ENCODE measurements at regions not wholly inside any gene's neighbourhood (a gene's known extent, or its start where the extent isn't known, plus 50 kb on each side); places are given as distances from the start of the nearest gene placed in this dataset.

GRCh38 chr14:47935332-47935731 is 259.9 kb upstream of the MDGA2 start:
- peaks cover 6% of the 10 kb centered on the region; the same call in 1 of the 2 replicates for H3K4me1 ChIP-seq (ENCODE audit: insufficient read depth, low read length)

GRCh38 chr14:47929334-47929733 is 253.9 kb upstream of the MDGA2 start:
- TF ChIP-seq EZH2phosphoT487 (IDR thresholded peaks at IDR 0.05; ENCODE audit: borderline replicate concordance, low read length): no peak
- TF ChIP-seq EZH2 (IDR thresholded peaks at IDR 0.05; ENCODE audit: low read length, unreplicated experiment): no peak
- TF ChIP-seq CTCF (conservative IDR thresholded peaks at IDR 0.05; ENCODE audit: low read depth, low read length): no peak
- POLR2A ChIA-PET (ENCODE audit: unreplicated experiment): no interaction called here
- H3K27me3 ChIP-seq (ENCODE audit: low read length): peaks cover 14% of the 10 kb centered on the region
- ATAC-seq (no peak), DNase-seq (no peak)
- CTCF ChIA-PET: no interaction called here
- H4K20me1 ChIP-seq (ENCODE audit: low read length): no peaks in the 10 kb centered on the region
- BruUV-seq (replicated peaks): no TSS peak
- no peak overlapping the region for H3K9ac ChIP-seq (ENCODE audit: low read length)
- no peaks in the 10 kb centered on the region for H3K79me2 ChIP-seq (ENCODE audit: low read length)
- no peaks in the 10 kb centered on the region for H3K4me1 ChIP-seq (ENCODE audit: insufficient read depth, low read length)
- H3K9me3 ChIP-seq (ENCODE audit: low read length): no peaks in the 10 kb centered on the region
- intact Hi-C loops (cut with micrococcal nuclease): no loop called here
- no peak overlapping the region for H3K4me2 ChIP-seq (ENCODE audit: low read length)
- no peak overlapping the region for H2AFZ ChIP-seq (ENCODE audit: low read length)
- H3F3A ChIP-seq (ENCODE audit: low read length, unreplicated experiment): no peaks in the 10 kb centered on the region
- no peak overlapping the region for H3K27ac ChIP-seq (ENCODE audit: low read length)
- H3K36me3 ChIP-seq (ENCODE audit: low read depth, low read length): no peaks in the 10 kb centered on the region
- no peaks in the 10 kb centered on the region for H3K9me2 ChIP-seq (replicated peaks; ENCODE audit: low read length)
- H3K4me3 ChIP-seq (ENCODE audit: low read length): no peak overlapping the region

More at GRCh38 chr14:47935332-47935731, 259.9 kb upstream of the MDGA2 start:
- ChIA-PET POLR2A (ENCODE audit: unreplicated experiment) (no interaction called here), CTCF (no interaction called here)
- ATAC-seq (no peak), DNase-seq (no peak)
- no TSS peak for BruUV-seq (replicated peaks)
- no peaks in the 10 kb centered on the region for H3F3A ChIP-seq (ENCODE audit: low read length, unreplicated experiment)
- intact Hi-C loops (cut with micrococcal nuclease): no loop called here
- H3K79me2 ChIP-seq (ENCODE audit: low read length): no peaks in the 10 kb centered on the region
- peaks cover 17% of the 10 kb centered on the region for H3K27me3 ChIP-seq (ENCODE audit: low read length)
- H3K36me3 ChIP-seq (ENCODE audit: low read depth, low read length): no peaks in the 10 kb centered on the region
- no peak for TF ChIP-seq EZH2 (IDR thresholded peaks at IDR 0.05; ENCODE audit: low read length, unreplicated experiment)
- TF ChIP-seq EZH2phosphoT487 (IDR thresholded peaks at IDR 0.05; ENCODE audit: borderline replicate concordance, low read length): no peak
- no peak for TF ChIP-seq CTCF (conservative IDR thresholded peaks at IDR 0.05; ENCODE audit: low read depth, low read length)
- H3K4me2 ChIP-seq (ENCODE audit: low read length): no peak overlapping the region
- no peak overlapping the region for H3K27ac ChIP-seq (ENCODE audit: low read length)
- no peaks in the 10 kb centered on the region for H4K20me1 ChIP-seq (ENCODE audit: low read length)
- no peak overlapping the region for H3K9ac ChIP-seq (ENCODE audit: low read length)
- no peak overlapping the region for H3K4me3 ChIP-seq (ENCODE audit: low read length)
- H3K9me3 ChIP-seq (ENCODE audit: low read length): no peaks in the 10 kb centered on the region
- no peaks in the 10 kb centered on the region for H3K9me2 ChIP-seq (replicated peaks; ENCODE audit: low read length)
- no peak overlapping the region for H2AFZ ChIP-seq (ENCODE audit: low read length)

GRCh38 chr14:47921133-47921532 is 245.7 kb upstream of the MDGA2 start:
- intact Hi-C loops (cut with micrococcal nuclease): no loop called here
- no peaks in the 10 kb centered on the region for H3F3A ChIP-seq (ENCODE audit: low read length, unreplicated experiment)
- TF ChIP-seq CTCF (conservative IDR thresholded peaks at IDR 0.05; ENCODE audit: low read depth, low read length): no peak
- H4K20me1 ChIP-seq (ENCODE audit: low read length): no peaks in the 10 kb centered on the region
- H3K27ac ChIP-seq (ENCODE audit: low read length): no peak overlapping the region
- ATAC-seq (no peak), DNase-seq (no peak)
- H3K4me1 ChIP-seq (ENCODE audit: insufficient read depth, low read length): no peaks in the 10 kb centered on the region
- H3K4me3 ChIP-seq (ENCODE audit: low read length): no peak overlapping the region
- POLR2A ChIA-PET (ENCODE audit: unreplicated experiment): no interaction called here
- H3K4me2 ChIP-seq (ENCODE audit: low read length): no peak overlapping the region
- no peaks in the 10 kb centered on the region for H3K9me2 ChIP-seq (replicated peaks; ENCODE audit: low read length)
- no peaks in the 10 kb centered on the region for H3K9me3 ChIP-seq (ENCODE audit: low read length)
- H3K27me3 ChIP-seq (ENCODE audit: low read length): no peaks in the 10 kb centered on the region; the same call in 1 of the 2 replicates
- no peak overlapping the region for H3K9ac ChIP-seq (ENCODE audit: low read length)
- H2AFZ ChIP-seq (ENCODE audit: low read length): no peak overlapping the region
- CTCF ChIA-PET: no interaction called here
- no TSS peak for BruUV-seq (replicated peaks)
- H3K36me3 ChIP-seq (ENCODE audit: low read depth, low read length): no peaks in the 10 kb centered on the region
- no peaks in the 10 kb centered on the region for H3K79me2 ChIP-seq (ENCODE audit: low read length)
